GM23338 (cell line): ENCODE measurements at regions not wholly inside any gene's neighbourhood (a gene's known extent, or its start where the extent isn't known, plus 50 kb on each side); places are given as distances from the start of the nearest gene placed in this dataset.

Experiments used
- CREB1 ChIP-seq: fragments of 250-450 bp; sonication (Bioruptor Pico); IDR thresholded peaks from 2 replicates; pipeline ENCODE4 v1.5.0; 2020; ENCODE audit warnings: low read depth, mild to moderate bottlenecking, moderate library complexity
- EZH2 ChIP-seq: fragments of 200-600 bp; sonication (generic); IDR thresholded peaks from one replicate; pipeline ENCODE4 v1.8.0; 2017; ENCODE audit warnings: antibody characterized with exemption, mild to moderate bottlenecking, low read depth; ENCODE audit not compliant: unreplicated experiment
- EZH2phosphoT487 ChIP-seq: fragments of 200-600 bp; sonication (generic); IDR thresholded peaks from one replicate; pipeline ENCODE4 v1.8.1; 2018; ENCODE audit warnings: antibody characterized with exemption; ENCODE audit not compliant: unreplicated experiment
- POLR2AphosphoS5 ChIP-seq: IDR thresholded peaks from 2 replicates; pipeline ENCODE4 v1.6.1; 2016; ENCODE audit warnings: antibody characterized with exemption, low read depth
- STAT1 ChIP-seq: IDR thresholded peaks from one replicate; pipeline ENCODE4 v1.6.1; 2016; ENCODE audit warnings: antibody characterized with exemption; ENCODE audit not compliant: unreplicated experiment
- TF ChIP-seq, protein P1 (sequence below), 2 experiments: fragments of 200-600 bp in 1 of 2; sonication (generic) in 1 of 2; conservative IDR thresholded peaks; 2 replicates each; pipeline versions ENCODE4 v1.5.1 to v1.6.1; 2016 to 2017; ENCODE audit warnings: antibody characterized with exemption in 2 of 2, low read depth in 2 of 2, mild to moderate bottlenecking in 2 of 2, moderate library complexity in 1 of 2
- TF ChIP-seq, protein P2 (sequence below): IDR thresholded peaks from one replicate; pipeline ENCODE4 v1.6.1; 2018; ENCODE audit warnings: antibody characterized with exemption; ENCODE audit not compliant: unreplicated experiment

DNA sequence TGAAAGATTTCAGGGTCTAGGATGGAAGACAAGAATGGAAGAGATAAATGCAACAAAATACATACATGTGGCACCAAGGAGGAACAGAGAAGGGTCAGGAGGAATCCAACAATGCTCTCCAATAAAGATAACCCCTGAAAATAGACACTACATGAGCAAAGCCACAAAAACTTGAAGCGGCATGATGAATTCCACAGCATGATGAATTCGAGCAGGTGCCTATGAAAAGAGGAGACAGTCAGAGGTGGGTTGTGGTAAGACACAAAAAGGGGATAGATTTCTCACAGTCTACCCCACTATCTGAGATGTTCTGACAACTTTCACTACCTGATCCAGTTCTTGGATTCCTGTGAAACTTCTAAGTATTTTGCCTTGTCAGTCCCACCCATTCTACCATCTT is 81.5 kb upstream of the PAPPA start:
- TF ChIP-seq, protein P1, sequence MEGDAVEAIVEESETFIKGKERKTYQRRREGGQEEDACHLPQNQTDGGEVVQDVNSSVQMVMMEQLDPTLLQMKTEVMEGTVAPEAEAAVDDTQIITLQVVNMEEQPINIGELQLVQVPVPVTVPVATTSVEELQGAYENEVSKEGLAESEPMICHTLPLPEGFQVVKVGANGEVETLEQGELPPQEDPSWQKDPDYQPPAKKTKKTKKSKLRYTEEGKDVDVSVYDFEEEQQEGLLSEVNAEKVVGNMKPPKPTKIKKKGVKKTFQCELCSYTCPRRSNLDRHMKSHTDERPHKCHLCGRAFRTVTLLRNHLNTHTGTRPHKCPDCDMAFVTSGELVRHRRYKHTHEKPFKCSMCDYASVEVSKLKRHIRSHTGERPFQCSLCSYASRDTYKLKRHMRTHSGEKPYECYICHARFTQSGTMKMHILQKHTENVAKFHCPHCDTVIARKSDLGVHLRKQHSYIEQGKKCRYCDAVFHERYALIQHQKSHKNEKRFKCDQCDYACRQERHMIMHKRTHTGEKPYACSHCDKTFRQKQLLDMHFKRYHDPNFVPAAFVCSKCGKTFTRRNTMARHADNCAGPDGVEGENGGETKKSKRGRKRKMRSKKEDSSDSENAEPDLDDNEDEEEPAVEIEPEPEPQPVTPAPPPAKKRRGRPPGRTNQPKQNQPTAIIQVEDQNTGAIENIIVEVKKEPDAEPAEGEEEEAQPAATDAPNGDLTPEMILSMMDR (conservative IDR thresholded peaks at IDR 0.05; ENCODE audit: low read depth in 2 of 2): no peak
- TF ChIP-seq EZH2phosphoT487 (no peak), STAT1 (no peak), EZH2 (no peak), POLR2AphosphoS5 (no peak), CREB1 (CRISPR knock-in tag) (no peak)
- TF ChIP-seq, protein P2, sequence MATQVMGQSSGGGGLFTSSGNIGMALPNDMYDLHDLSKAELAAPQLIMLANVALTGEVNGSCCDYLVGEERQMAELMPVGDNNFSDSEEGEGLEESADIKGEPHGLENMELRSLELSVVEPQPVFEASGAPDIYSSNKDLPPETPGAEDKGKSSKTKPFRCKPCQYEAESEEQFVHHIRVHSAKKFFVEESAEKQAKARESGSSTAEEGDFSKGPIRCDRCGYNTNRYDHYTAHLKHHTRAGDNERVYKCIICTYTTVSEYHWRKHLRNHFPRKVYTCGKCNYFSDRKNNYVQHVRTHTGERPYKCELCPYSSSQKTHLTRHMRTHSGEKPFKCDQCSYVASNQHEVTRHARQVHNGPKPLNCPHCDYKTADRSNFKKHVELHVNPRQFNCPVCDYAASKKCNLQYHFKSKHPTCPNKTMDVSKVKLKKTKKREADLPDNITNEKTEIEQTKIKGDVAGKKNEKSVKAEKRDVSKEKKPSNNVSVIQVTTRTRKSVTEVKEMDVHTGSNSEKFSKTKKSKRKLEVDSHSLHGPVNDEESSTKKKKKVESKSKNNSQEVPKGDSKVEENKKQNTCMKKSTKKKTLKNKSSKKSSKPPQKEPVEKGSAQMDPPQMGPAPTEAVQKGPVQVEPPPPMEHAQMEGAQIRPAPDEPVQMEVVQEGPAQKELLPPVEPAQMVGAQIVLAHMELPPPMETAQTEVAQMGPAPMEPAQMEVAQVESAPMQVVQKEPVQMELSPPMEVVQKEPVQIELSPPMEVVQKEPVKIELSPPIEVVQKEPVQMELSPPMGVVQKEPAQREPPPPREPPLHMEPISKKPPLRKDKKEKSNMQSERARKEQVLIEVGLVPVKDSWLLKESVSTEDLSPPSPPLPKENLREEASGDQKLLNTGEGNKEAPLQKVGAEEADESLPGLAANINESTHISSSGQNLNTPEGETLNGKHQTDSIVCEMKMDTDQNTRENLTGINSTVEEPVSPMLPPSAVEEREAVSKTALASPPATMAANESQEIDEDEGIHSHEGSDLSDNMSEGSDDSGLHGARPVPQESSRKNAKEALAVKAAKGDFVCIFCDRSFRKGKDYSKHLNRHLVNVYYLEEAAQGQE: no peak
